OCI-LY1 (cell line): ENCODE measurements at regions not wholly inside any gene's neighbourhood (a gene's known extent, or its start where the extent isn't known, plus 50 kb on each side); places are given as distances from the start of the nearest gene placed in this dataset.

Source experiments
- H2AFZ ChIP-seq: fragments of 200-600 bp; sonication (generic), shearing (Covaris generic); 2 replicates; pipeline ENCODE4 v1.6.0; 2014; ENCODE audit warnings: antibody characterized with exemption, mild to moderate bottlenecking, low read length
- H3F3A ChIP-seq: fragments of 200-600 bp; sonication (generic), shearing (Covaris generic); 2 replicates; pipeline ENCODE4 v1.6.0; 2014; ENCODE audit warnings: mild to moderate bottlenecking, antibody characterized with exemption, low read length, moderate library complexity; ENCODE audit not compliant: insufficient read depth
- H3K27ac ChIP-seq: fragments of 200-600 bp; sonication (generic); 2 replicates; pipeline ENCODE4 v1.5.1; 2014; ENCODE audit warnings: low read length, mixed run types, mild to moderate bottlenecking, low read depth; ENCODE audit not compliant: poor library complexity, severe bottlenecking
- H3K27me3 ChIP-seq: fragments of 200-600 bp; sonication (generic); 2 replicates; pipeline ENCODE4 v1.6.0; 2014; ENCODE audit warnings: antibody characterized with exemption, mild to moderate bottlenecking, low read length, moderate library complexity; ENCODE audit not compliant: insufficient read depth
- H3K36me3 ChIP-seq: fragments of 200-600 bp; sonication (generic); 2 replicates; pipeline ENCODE4 v1.6.1; 2014; ENCODE audit warnings: mild to moderate bottlenecking, antibody characterized with exemption, low read length, moderate library complexity, mixed read lengths; ENCODE audit not compliant: insufficient read depth
- H3K4me1 ChIP-seq: fragments of 200-600 bp; sonication (generic); 2 replicates; pipeline ENCODE4 v1.5.1; 2014; ENCODE audit warnings: mild to moderate bottlenecking, low read length, moderate library complexity; ENCODE audit not compliant: insufficient read depth, severe bottlenecking
- H3K4me2 ChIP-seq: fragments of 200-600 bp; sonication (generic), shearing (Covaris generic); 2 replicates; pipeline ENCODE4 v1.6.1; 2014; ENCODE audit warnings: low read length
- H3K4me3 ChIP-seq: fragments of 200-600 bp; sonication (generic); 2 replicates; pipeline ENCODE4 v1.5.1; 2014; ENCODE audit warnings: low read length, low read depth, mild to moderate bottlenecking, mixed read lengths; ENCODE audit not compliant: poor library complexity, severe bottlenecking
- H3K79me2 ChIP-seq: fragments of 200-600 bp; shearing (Covaris generic); 2 replicates; pipeline ENCODE4 v1.6.1; 2016; ENCODE audit warnings: mixed run types, low read length, mixed read lengths; ENCODE audit not compliant: insufficient read depth
- H3K9ac ChIP-seq: fragments of 200-600 bp; sonication (generic), shearing (Covaris generic); 2 replicates; pipeline ENCODE4 v1.6.1; 2014; ENCODE audit warnings: mild to moderate bottlenecking, low read length, mixed read lengths
- H3K9me2 ChIP-seq: fragments of 200-600 bp; sonication (generic), shearing (Covaris generic); 2 replicates; pipeline ENCODE4 v1.6.1; 2014; ENCODE audit warnings: low read depth, mild to moderate bottlenecking, low read length, mixed read lengths
- H3K9me3 ChIP-seq: fragments of 200-600 bp; shearing (Covaris generic); 2 replicates; pipeline ENCODE4 v1.6.1; 2014; ENCODE audit warnings: low read length, mixed read lengths
- H4K20me1 ChIP-seq: fragments of 200-600 bp; sonication (generic), shearing (Covaris generic); 2 replicates; pipeline ENCODE4 v1.6.0; 2016; ENCODE audit warnings: mild to moderate bottlenecking, low read length; ENCODE audit not compliant: insufficient read depth
- CTCF ChIP-seq: fragments of 200-600 bp; sonication (generic), shearing (Covaris generic); IDR thresholded peaks from 2 replicates; pipeline ENCODE4 v1.5.1; 2017; ENCODE audit warnings: mild to moderate bottlenecking, antibody characterized with exemption, low read length, moderate library complexity, mixed read lengths
- EZH2 ChIP-seq: fragments of 200-600 bp; sonication (generic), shearing (Covaris generic); IDR thresholded peaks from 2 replicates; pipeline ENCODE4 v1.8.0; 2017; ENCODE audit warnings: borderline replicate concordance, mixed run types, mild to moderate bottlenecking, antibody characterized with exemption, low read length, moderate library complexity, mixed read lengths

GRCh38 chr2:61690078-61690596 is 152.0 kb upstream of the XPO1 start:
- Histone ChIP-seq H2AFZ (no peak overlapping the region), H3F3A (peaks cover 1% of the 10 kb centered on the region; the same call in 1 of the 2 replicates), H3K27me3 (no peaks in the 10 kb centered on the region), H3K36me3 (no peaks in the 10 kb centered on the region; the same call in 1 of the 2 replicates), H3K9me3 (no peaks in the 10 kb centered on the region), H3K4me2 (no peak overlapping the region), H3K4me3 (no peak overlapping the region), H3K27ac (no peak overlapping the region), H3K9me2 (no peaks in the 10 kb centered on the region), H3K79me2 (no peaks in the 10 kb centered on the region), H3K9ac (no peak overlapping the region), H3K4me1 (peaks cover 11% of the 10 kb centered on the region), H4K20me1 (no peaks in the 10 kb centered on the region)
- TF ChIP-seq CTCF (no peak), EZH2 (no peak)

- H3K9me3 ChIP-seq, result no peaks in the 10 kb centered on the region
- H3K9me2 ChIP-seq, result no peaks in the 10 kb centered on the region
- no peak overlapping the region for H3K27ac ChIP-seq
- no peaks in the 10 kb centered on the region for H3K27me3 ChIP-seq
- no peak overlapping the region for H3K4me3 ChIP-seq
- H3K36me3 ChIP-seq, result no peaks in the 10 kb centered on the region; the same call in 1 of the 2 replicates
- no peak overlapping the region for H2AFZ ChIP-seq
- no peaks in the 10 kb centered on the region for H4K20me1 ChIP-seq
- no peak overlapping the region for H3K9ac ChIP-seq
- H3K4me2 ChIP-seq, result no peak overlapping the region
- H3K79me2 ChIP-seq, result no peaks in the 10 kb centered on the region
- no peak for TF ChIP-seq CTCF
- no peak for TF ChIP-seq EZH2
- H3K4me1 ChIP-seq, result peaks cover 7% of the 10 kb centered on the region
- H3F3A ChIP-seq, result no peaks in the 10 kb centered on the region
These were observed 151.4 kb upstream of the XPO1 start for GRCh38 chr2:61689568-61689967.

GRCh38 chr2:61688369-61689334 is 150.5 kb upstream of the XPO1 start:
- Histone ChIP-seq H3K79me2 (no peaks in the 10 kb centered on the region), H3F3A (no peaks in the 10 kb centered on the region), H3K4me2 (no peak overlapping the region), H3K27ac (no peak overlapping the region), H3K4me1 (no peaks in the 10 kb centered on the region), H3K27me3 (no peaks in the 10 kb centered on the region), H3K9me3 (no peaks in the 10 kb centered on the region), H3K4me3 (no peak overlapping the region), H3K9me2 (no peaks in the 10 kb centered on the region), H4K20me1 (no peaks in the 10 kb centered on the region), H2AFZ (no peak overlapping the region), H3K36me3 (no peaks in the 10 kb centered on the region; the same call in 1 of the 2 replicates), H3K9ac (no peak overlapping the region)
- no peak for TF ChIP-seq CTCF
- TF ChIP-seq EZH2, result no peak
